ENCODE measurements at regions not wholly inside any gene's neighbourhood (a gene's known extent, or its start where the extent isn't known, plus 50 kb on each side); places are given as distances from the start of the nearest gene placed in this dataset.

DNA sequence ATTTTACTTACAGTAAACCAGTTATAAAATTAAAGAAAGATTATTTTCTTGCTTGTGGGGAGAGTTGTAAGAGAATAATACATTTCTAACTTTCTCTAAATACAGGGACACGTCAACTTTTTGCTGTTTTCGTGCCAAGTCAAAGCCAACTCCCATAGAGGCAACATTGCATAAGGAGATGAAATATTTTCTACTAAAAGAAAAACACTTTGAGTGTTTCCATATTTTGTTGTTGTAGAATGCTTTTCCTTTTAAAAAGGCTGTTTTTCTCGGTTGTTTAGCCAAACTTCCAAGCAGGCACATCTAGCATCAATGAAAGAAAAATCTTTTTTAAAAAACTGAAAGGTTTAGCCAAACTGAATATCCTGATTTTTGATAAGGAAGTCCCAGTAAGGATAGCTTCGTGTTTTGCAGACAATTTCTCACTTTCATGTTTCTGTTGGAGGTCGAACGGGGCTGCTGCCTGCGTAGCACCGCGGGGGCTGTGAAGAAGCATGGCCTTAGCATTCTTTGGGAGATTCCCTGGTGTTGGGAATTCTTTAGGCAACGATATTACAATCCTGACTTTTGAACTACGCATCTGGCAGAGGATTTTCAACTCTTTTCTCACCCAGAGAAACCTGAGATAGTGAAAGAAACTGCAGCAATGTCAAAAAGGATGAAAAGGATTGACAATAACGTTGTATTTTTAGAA, 108.1 kb upstream of the FBXL7 start:
- no peak overlapping the region for H3K27ac Mint-ChIP-seq
- peaks cover 2% of the 10 kb centered on the region for H3K9me3 Mint-ChIP-seq
- no peak overlapping the region for H3K4me3 Mint-ChIP-seq
- no peaks in the 10 kb centered on the region for H3K27me3 Mint-ChIP-seq
- no peaks in the 10 kb centered on the region for H3K36me3 Mint-ChIP-seq (ENCODE audit: low read depth)
- H3K4me1 Mint-ChIP-seq (ENCODE audit: low read depth), result no peaks in the 10 kb centered on the region

DNA sequence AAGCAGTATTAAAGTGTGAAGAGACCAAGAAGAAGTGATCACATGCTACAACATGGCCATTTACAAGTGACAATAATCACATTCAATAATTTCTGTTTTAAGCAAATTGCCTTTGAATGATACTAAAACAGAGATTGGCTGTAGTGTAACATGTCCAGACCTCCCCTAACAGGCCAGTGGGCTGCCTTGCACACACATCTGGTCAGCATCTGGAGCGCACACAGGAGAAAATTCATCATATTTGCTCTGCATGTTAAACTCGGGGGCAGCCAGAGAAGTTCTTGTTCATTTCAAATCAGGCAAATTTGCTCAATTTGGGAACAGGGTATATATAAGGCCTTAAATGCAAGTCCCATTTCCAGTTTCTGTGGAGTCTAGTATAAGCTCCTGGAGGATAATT, 111.1 kb upstream of the FBXL7 start:
- Mint-ChIP-seq H3K4me1 (ENCODE audit: low read depth) (no peaks in the 10 kb centered on the region), H3K36me3 (ENCODE audit: low read depth) (no peaks in the 10 kb centered on the region), H3K27ac (no peak overlapping the region), H3K9me3 (peaks cover 6% of the 10 kb centered on the region), H3K4me3 (no peak overlapping the region), H3K27me3 (no peaks in the 10 kb centered on the region)

DNA sequence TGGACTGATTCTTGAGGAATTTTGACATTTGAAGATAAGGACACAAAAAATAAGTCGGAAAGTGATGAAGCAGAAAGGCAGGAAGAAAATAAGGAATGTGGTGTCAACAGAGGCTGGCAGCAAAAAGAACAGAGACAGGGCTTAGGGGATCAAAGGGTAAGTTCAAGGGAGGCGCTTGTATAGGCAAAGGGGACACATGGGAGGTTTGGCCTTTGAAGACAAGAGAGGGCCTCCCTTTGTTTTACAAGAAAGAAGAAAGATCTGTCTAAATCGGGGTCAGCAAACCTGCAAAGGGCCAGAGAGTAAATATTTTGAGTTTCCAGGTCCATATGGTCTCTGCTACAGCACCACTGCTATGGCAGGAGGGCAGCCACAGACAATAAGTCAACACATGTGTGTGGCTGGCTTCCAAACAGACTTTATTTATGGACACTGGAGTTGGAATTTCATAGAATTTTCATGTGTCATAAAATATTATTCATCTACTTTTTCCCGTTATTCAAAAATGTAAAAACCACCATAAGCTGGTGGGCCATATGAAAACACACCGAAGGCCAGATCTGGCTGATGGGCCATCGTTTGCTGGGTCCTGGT, 112.0 kb upstream of the FBXL7 start:
- Mint-ChIP-seq H3K4me1 (ENCODE audit: low read depth) (no peaks in the 10 kb centered on the region), H3K27me3 (no peaks in the 10 kb centered on the region), H3K36me3 (ENCODE audit: low read depth) (no peaks in the 10 kb centered on the region), H3K4me3 (no peak overlapping the region), H3K27ac (no peak overlapping the region), H3K9me3 (peaks cover 6% of the 10 kb centered on the region)

DNA sequence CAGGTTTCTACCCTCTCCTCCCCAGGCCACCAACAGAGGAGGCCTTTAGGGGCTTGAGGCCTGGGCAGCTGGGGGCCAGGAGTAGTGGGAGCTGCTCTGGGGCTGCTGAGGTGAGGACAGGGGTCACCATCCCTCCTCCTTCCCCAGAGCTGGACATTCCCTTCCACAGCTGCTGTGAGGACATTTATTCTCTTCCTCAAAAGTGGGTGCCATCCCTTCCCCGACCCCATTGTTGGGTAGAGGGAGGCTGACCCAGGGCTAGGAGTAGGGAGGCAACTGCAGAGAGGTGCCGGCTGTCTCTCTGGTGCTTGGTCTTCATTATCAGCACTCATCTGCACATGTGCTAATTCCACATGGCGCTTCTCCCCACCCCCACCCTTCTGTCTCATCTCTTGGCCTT, 113.9 kb upstream of the FBXL7 start:
- peaks cover 6% of the 10 kb centered on the region for H3K9me3 Mint-ChIP-seq
- H3K27me3 Mint-ChIP-seq, result no peaks in the 10 kb centered on the region
- no peaks in the 10 kb centered on the region for H3K4me1 Mint-ChIP-seq (ENCODE audit: low read depth)
- no peak overlapping the region for H3K27ac Mint-ChIP-seq
- no peaks in the 10 kb centered on the region for H3K36me3 Mint-ChIP-seq (ENCODE audit: low read depth)
- H3K4me3 Mint-ChIP-seq, result no peak overlapping the region

DNA sequence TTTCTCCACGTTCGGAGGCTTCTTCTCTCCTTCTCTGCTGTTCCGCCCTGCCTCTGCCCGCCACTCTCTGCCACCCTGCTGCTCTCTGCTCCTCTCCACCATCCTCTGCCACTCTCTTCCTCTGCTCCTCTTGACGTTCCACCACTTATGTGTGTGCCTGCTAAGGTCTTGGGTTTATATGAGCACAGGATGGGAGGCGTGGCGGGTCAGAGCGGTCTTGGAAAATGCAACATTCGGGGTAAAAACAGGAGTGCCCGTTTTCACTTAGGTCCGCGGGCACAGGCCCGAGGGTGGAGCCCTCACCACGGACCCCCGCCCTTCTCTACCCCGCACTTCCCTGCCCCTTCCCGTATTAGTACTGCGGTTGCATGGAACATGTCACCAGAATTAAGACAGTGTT, 114.4 kb upstream of the FBXL7 start:
- no peak overlapping the region for H3K4me3 Mint-ChIP-seq
- H3K9me3 Mint-ChIP-seq, result peaks cover 6% of the 10 kb centered on the region
- H3K36me3 Mint-ChIP-seq (ENCODE audit: low read depth), result no peaks in the 10 kb centered on the region
- H3K27ac Mint-ChIP-seq, result no peak overlapping the region
- H3K27me3 Mint-ChIP-seq, result no peaks in the 10 kb centered on the region
- no peaks in the 10 kb centered on the region for H3K4me1 Mint-ChIP-seq (ENCODE audit: low read depth)

DNA sequence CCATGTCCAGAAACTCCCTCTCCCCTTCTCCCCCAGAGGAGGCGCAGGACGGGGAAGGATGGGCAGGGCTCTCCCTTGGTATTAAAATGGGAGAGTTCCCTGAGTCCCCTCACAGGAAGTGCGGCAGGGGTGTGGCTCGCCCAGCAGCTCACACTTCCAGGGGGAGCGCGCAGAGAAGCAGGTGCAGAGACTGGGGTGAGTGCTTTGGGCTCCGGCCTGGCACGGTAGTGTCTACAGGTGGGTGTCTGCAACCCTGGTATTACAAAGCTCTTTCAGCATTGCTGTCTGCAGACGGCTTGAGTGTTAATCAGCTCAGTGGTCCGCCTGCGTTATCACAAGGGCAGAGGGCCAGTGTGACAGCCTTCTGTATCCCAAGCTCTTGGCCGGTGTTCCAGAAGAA, 114.9 kb upstream of the FBXL7 start:
- H3K9me3 Mint-ChIP-seq, result peaks cover 6% of the 10 kb centered on the region
- no peaks in the 10 kb centered on the region for H3K4me1 Mint-ChIP-seq (ENCODE audit: low read depth)
- H3K27me3 Mint-ChIP-seq, result no peaks in the 10 kb centered on the region

DNA sequence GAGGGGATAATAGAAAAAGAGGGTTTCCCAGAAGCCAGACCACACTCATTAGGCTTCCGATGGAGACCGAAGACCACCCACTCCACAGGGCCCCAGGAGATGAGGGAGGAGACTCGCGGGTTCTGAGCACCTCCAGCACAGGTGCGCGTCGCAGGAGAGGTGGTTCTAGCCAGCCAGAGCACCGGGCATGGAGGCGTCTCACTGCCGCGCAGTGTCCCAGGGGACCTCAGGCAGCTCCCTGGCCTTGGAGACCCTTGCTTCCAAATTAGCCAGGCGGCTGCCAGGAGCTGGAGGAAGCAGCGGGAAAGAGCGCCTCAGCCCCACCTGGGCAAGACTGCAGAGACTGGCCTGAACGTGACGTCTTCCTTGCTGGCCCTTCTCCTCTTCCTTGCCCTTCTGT, 115.4 kb upstream of the FBXL7 start:
- H3K27me3 Mint-ChIP-seq, result no peaks in the 10 kb centered on the region
- no peaks in the 10 kb centered on the region for H3K36me3 Mint-ChIP-seq (ENCODE audit: low read depth)
- no peak overlapping the region for H3K27ac Mint-ChIP-seq
- H3K9me3 Mint-ChIP-seq, result peaks cover 6% of the 10 kb centered on the region
- H3K4me3 Mint-ChIP-seq, result no peak overlapping the region
- H3K4me1 Mint-ChIP-seq (ENCODE audit: low read depth), result no peaks in the 10 kb centered on the region

More for the DNA sequence above, 114.9 kb upstream of the FBXL7 start:
- H3K4me3 Mint-ChIP-seq, result no peak overlapping the region
- H3K36me3 Mint-ChIP-seq (ENCODE audit: low read depth), result no peaks in the 10 kb centered on the region
- no peak overlapping the region for H3K27ac Mint-ChIP-seq

DNA sequence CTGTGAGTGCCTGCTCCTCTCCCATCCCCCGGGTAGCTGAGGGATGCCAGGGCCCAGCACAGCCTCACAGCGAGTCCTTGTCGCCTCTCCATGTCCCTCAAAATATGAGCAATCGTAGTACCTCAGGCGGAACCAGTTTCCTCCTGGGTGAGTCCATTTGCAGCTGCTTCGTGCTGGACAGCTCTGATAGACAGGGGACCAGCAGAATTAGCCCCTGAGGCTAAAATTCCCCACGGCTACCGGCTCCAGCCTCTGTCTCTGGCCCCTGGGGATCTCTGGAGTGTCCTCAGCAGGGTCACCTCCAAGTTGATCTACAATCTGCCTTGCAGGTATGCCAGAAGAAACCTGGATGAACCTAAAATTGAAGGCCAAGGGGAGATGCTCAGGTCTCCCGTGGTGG, 115.8 kb upstream of the FBXL7 start:
- Mint-ChIP-seq H3K9me3 (peaks cover 6% of the 10 kb centered on the region), H3K36me3 (ENCODE audit: low read depth) (no peaks in the 10 kb centered on the region), H3K4me3 (no peak overlapping the region), H3K27me3 (no peaks in the 10 kb centered on the region), H3K27ac (no peak overlapping the region), H3K4me1 (ENCODE audit: low read depth) (no peaks in the 10 kb centered on the region)

DNA sequence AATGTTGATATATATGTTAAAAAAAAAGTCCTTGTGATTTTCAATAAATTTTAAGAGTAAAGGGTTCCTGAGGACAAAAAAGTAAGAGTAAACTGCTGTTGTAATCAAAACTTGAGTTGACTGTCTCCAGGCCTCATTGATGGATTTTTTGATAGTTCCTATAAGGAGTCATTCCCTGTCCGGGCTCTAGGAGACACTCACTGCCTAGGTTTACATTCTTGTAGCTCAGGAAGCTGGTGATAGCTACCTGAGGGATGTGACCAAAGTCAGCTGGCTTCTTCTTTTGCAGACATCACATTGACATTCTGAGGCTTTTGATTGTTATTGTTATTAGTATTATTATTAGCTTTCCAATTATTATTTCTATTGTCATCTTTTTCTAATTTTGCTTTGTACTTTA, 116.5 kb upstream of the FBXL7 start:
- Mint-ChIP-seq H3K4me3 (no peak overlapping the region), H3K27me3 (no peaks in the 10 kb centered on the region)

DNA sequence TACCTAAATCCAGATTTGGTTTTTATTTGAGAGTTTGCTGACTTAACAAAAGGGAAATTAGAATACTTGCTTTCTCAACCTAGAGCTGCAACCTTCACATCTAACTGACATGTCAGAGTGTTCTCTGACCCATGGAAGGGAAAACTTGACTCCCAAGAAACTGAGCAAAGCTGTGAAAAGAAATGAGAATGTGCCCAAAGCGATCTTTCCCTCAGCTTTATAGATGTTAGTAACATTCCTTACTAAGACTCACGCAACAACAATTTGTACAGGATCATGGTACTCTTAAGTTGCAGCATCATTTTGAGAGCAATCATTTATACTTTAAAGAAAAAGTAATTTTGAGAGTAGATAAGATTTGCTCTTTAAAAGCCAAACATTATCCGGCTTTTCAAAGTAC, 117.0 kb upstream of the FBXL7 start:
- Mint-ChIP-seq H3K27me3 (no peaks in the 10 kb centered on the region), H3K4me3 (no peak overlapping the region), H3K9me3 (peaks cover 6% of the 10 kb centered on the region), H3K4me1 (ENCODE audit: low read depth) (no peaks in the 10 kb centered on the region), H3K36me3 (ENCODE audit: low read depth) (no peaks in the 10 kb centered on the region), H3K27ac (no peak overlapping the region)

More for the DNA sequence above, 116.5 kb upstream of the FBXL7 start:
- Mint-ChIP-seq H3K36me3 (ENCODE audit: low read depth) (no peaks in the 10 kb centered on the region), H3K4me1 (ENCODE audit: low read depth) (no peaks in the 10 kb centered on the region), H3K27ac (no peak overlapping the region), H3K9me3 (peaks cover 6% of the 10 kb centered on the region)

DNA sequence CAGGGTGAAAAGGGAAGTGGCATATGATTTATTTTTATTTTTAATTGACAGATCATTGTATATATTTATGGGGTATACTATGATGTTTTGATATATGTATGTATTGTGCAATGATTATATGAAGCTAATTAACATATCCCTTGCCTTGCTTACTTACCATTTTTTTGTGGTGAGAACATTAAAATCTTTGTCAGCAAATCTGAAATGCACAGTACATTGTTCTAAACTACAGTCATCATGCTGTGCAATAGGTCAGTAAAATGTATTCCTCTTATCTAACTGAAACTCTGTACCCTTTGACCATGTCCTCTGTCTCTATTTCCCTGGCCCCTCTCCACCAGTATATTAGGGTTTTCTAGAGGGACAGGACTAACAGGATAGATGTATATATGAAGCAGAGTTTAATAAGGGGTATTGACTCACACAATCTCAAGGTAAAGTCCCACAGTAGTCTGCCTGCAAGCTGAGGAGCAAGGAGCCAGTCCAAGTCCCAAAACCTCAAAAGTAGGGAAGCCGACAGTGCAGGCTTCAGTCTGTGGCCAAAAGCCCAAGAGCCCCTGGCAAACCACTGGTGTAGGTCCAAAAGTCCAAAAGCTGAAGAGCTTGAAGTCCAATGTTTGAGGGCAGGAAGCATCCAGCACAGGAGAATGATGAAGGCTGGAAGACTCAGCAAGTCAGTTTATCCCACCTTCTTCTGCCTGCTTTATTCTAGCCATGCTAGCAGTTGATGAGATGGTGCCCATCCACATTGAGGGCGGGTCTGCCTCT, 122.2 kb upstream of the FBXL7 start:
- Mint-ChIP-seq H3K27ac (no peak overlapping the region), H3K36me3 (ENCODE audit: low read depth) (no peaks in the 10 kb centered on the region), H3K4me3 (no peak overlapping the region), H3K4me1 (ENCODE audit: low read depth) (no peaks in the 10 kb centered on the region), H3K27me3 (no peaks in the 10 kb centered on the region), H3K9me3 (no peaks in the 10 kb centered on the region)

DNA sequence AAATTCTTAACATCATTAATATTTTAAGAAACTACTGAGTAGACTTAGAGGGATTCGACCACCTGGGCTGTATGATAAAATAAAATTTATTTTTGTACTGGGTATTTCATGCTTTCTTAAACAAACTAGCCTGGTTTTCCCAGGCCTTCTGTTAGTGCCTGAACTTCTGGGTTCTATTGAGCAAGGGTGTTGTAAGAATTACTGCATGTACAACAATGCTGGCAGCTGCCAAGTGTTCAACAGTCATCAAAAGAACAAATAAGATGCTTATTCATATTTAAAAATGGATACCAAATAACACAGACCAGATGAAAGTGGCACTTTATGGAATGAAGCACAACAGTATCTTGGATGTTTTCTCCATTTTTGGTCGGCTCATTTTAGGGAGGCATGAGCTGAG, 123.2 kb upstream of the FBXL7 start:
- H3K36me3 Mint-ChIP-seq (ENCODE audit: low read depth), result no peaks in the 10 kb centered on the region
- no peak overlapping the region for H3K4me3 Mint-ChIP-seq
- no peak overlapping the region for H3K27ac Mint-ChIP-seq
- H3K9me3 Mint-ChIP-seq, result no peaks in the 10 kb centered on the region
- no peaks in the 10 kb centered on the region for H3K27me3 Mint-ChIP-seq
- H3K4me1 Mint-ChIP-seq (ENCODE audit: low read depth), result no peaks in the 10 kb centered on the region

DNA sequence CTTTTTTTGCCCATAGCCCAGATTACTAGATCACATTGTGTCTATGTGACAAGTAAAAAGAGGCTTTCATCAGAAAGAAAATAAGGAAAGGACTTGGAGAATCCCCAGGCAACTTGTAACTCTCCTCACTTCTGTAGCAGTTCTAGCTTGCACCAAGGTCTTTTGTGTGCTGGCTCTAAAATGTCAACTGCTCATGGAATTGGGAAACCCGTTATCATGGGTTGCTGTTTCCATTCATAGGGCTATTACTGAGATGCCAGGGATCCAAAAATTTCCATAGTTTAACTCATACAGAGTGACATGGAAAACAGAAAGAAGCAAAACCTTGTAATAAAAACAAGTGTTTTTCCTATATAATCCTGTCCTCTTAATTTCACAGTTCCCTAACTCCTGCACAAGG, 123.9 kb upstream of the FBXL7 start:
- no peaks in the 10 kb centered on the region for H3K9me3 Mint-ChIP-seq
- H3K27ac Mint-ChIP-seq, result no peak overlapping the region

DNA sequence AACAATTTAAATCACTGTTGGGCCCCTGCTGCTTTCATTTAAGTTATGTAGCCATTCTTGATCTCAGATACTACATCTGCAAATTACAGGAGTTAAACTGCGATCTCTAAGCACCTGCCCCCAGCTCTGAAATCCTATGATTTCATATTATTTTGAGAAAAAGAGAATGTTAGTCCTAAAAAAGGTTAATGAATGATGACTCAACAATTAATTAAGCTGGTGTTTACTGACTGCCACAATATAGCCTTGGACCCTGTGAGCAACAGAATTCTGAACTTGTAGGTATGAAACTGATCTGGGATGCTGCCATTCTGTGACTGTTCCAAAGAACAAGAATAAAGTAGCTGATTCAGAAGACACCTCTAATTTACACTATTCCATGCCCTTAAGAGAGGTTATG, 124.4 kb upstream of the FBXL7 start:
- no peaks in the 10 kb centered on the region for H3K9me3 Mint-ChIP-seq
- no peak overlapping the region for H3K27ac Mint-ChIP-seq
- no peaks in the 10 kb centered on the region for H3K27me3 Mint-ChIP-seq
- H3K4me3 Mint-ChIP-seq, result no peak overlapping the region
- no peaks in the 10 kb centered on the region for H3K4me1 Mint-ChIP-seq (ENCODE audit: low read depth)
- no peaks in the 10 kb centered on the region for H3K36me3 Mint-ChIP-seq (ENCODE audit: low read depth)

More for the DNA sequence above, 123.9 kb upstream of the FBXL7 start:
- Mint-ChIP-seq H3K36me3 (ENCODE audit: low read depth) (no peaks in the 10 kb centered on the region), H3K4me1 (ENCODE audit: low read depth) (no peaks in the 10 kb centered on the region), H3K27me3 (no peaks in the 10 kb centered on the region), H3K4me3 (no peak overlapping the region)

DNA sequence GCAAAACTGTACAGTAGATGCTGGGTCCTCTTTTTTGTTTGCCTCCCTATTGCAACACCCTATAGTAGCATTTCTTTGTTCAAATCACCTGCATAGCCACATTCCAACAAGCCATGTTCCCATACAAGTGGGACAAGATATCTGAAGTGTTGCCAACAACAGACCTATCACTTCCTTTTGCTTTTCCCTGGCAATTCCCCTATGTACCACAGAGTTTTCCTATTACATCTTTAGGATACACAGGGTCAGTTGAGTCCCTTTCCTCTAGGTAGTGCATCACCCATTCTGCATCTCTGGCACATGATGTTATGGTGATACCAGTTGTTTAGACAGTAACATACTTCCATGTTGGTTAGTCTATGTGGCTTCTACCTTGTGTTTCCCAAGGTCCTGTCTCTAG, 125.1 kb upstream of the FBXL7 start:
- Mint-ChIP-seq H3K9me3 (no peaks in the 10 kb centered on the region), H3K27ac (no peak overlapping the region), H3K27me3 (no peaks in the 10 kb centered on the region), H3K36me3 (ENCODE audit: low read depth) (no peaks in the 10 kb centered on the region), H3K4me3 (no peak overlapping the region), H3K4me1 (ENCODE audit: low read depth) (no peaks in the 10 kb centered on the region)
